Gastrocnemius medialis (tissue), 4 donors: ENCODE measurements at regions not wholly inside any gene's neighbourhood (a gene's known extent, or its start where the extent isn't known, plus 50 kb on each side); places are given as distances from the start of the nearest gene placed in this dataset.

Source experiments
- CTCF ChIP-seq, 5 experiments: fragments of 450-650 bp in 3 of 5; fragments of 200-600 bp in 2 of 5; sonication (generic) in 2 of 5; IDR thresholded peaks in 4 of 5; conservative IDR thresholded peaks in 1 of 5; 1 replicate in 4 of 5; 2 replicates in 1 of 5; pipeline ENCODE4 v1.5.1; 2016 to 2019; ENCODE audit warnings: antibody characterized with exemption in 5 of 5, mild to moderate bottlenecking in 3 of 5, moderate library complexity in 3 of 5
- POLR2A ChIP-seq, 2 donors: fragments of 450-650 bp; IDR thresholded peaks; one replicate each; pipeline ENCODE4 v1.6.1; 2017; ENCODE audit warnings: antibody characterized with exemption in 2 of 2, mild to moderate bottlenecking in 2 of 2, moderate library complexity in 2 of 2

GRCh38 chr13:81493144-81493543 lies 1152.2 kb upstream of the SPRY2 start:
- no peak for TF ChIP-seq CTCF (IDR thresholded peaks at IDR 0.05 in 4 of 5, conservative IDR thresholded peaks at IDR 0.05 in 1 of 5)
- no peak for TF ChIP-seq POLR2A (IDR thresholded peaks at IDR 0.05)
